ENCODE measurements at regions not wholly inside any gene's neighbourhood (a gene's known extent, or its start where the extent isn't known, plus 50 kb on each side); places are given as distances from the start of the nearest gene placed in this dataset.
"Not testable (repeated sequence)": the region's sequence is repeated elsewhere in the genome, so short reads cannot be mapped to it uniquely, and the experiment has no call there.

GRCh38 chr3:177457204-177457603, 259.9 kb upstream of the TBL1XR1 start:
- DNase-seq (ENCODE audit: low spot score) = not testable (repeated sequence)

DNA sequence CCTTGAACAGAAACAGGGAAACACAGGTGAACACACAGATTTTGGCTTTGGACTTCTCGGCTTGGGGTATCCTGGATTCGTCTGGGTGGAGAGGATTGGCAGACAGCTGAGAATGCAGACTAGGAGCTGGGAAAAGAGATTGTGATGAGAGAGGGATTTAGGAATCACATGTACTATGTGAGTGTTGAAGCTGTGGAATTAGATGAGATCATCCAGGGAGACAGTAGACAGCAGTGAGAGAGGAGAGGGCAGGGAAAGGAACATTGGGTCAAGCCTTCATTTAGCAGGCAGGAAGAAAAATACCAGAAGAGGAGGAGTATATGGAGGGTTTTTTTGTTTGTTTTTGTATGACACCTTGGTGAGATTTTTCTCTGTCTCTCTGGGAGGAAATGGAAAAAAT, 262.1 kb upstream of the TBL1XR1 start:
- no peak for DNase-seq (ENCODE audit: low spot score)

DNA sequence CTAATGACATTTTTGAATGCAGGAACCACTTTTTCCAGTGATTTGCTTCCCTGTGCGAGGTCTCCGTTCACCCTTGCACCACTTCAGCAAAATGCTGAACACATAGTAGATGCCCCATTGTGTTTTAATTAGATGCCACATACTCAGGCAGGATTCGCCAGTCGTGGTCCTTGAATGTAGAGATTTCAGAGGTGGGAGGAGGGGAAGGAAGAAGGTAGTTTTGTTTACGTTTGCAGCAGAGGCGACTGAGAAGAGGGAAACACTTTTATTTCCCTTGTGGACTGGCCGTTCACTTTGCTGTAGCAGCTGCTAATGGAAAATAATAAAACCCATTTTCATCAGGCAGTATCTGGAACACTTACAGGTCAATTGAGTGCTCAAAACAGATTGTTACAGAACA, 262.8 kb upstream of the TBL1XR1 start:
- no peak for DNase-seq (ENCODE audit: low spot score)

- no peak for DNase-seq (ENCODE audit: low spot score)
Observed at GRCh38 chr3:177461765-177462164, 264.5 kb upstream of the TBL1XR1 start.

DNA sequence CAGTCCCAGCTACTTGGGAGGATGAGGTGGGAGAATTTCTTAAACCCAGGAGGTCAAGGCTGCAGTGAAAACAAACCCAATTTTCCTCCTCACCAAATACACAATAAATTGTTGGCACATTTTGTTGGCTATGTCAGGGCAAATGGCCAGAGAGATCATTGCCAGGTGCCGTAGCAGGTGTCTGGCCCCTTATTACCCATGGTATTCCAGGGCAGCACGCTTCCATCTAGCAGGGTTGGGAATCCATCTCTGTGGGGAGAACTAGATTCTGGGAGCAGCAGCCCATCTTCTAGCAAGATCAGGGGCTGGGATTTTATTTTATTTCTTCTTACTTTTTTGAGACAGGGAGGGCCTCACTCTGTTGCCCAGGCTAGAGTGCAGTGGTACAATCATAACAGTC, 266.1 kb upstream of the TBL1XR1 start:
- DNase-seq (ENCODE audit: low spot score) = not testable (repeated sequence)

- no peak for DNase-seq (ENCODE audit: low spot score)
Observed at GRCh38 chr3:177463863-177464262, 266.6 kb upstream of the TBL1XR1 start.

- DNase-seq (ENCODE audit: low spot score) = no peak
Observed at GRCh38 chr3:177464392-177465256, 267.3 kb upstream of the TBL1XR1 start.

DNA sequence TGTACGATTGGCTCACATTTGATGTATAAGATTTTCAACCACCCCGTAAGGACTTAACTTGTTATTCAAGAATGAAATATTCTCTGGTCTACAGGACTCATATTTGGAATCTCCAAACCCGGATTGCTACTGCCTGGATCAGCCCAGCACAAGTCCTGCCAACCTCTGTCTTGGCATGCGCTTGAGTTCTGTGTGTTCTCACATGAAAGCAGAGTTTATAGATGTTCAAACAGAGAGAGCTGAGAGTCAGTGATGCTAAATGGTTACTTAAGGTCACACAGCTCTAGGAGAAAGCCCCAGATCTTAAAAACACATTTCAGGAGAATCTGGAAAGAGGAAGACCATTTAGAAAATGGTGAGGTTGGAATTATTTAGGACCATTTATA, 268.0 kb upstream of the TBL1XR1 start:
- no peak for DNase-seq (ENCODE audit: low spot score)

DNA sequence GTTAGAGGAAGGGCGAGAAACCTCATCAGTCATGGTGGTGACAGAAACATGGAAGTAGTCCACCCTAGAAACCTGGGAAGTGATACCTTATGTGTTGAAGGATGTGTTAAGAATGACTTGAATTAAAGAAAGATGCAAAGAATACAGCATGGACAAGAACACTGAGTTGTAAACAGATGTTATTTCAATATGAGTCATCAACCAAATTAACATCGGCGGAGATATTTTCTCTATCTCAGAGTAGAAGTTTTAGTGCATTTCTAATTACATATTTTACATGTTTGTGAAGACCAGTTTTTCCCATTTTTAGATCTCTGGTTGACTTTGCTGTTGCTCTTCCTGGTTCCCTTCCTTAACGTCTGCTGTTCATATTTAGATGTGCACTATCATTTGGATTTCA, 268.8 kb upstream of the TBL1XR1 start:
- DNase-seq (ENCODE audit: low spot score) = no peak

- not testable (repeated sequence) for DNase-seq (ENCODE audit: low spot score)
Observed at GRCh38 chr3:177466622-177467021, 269.3 kb upstream of the TBL1XR1 start.

GRCh38 chr3:177467247-177467985, 270.1 kb upstream of the TBL1XR1 start:
- DNase-seq (ENCODE audit: low spot score) = no peak

DNA sequence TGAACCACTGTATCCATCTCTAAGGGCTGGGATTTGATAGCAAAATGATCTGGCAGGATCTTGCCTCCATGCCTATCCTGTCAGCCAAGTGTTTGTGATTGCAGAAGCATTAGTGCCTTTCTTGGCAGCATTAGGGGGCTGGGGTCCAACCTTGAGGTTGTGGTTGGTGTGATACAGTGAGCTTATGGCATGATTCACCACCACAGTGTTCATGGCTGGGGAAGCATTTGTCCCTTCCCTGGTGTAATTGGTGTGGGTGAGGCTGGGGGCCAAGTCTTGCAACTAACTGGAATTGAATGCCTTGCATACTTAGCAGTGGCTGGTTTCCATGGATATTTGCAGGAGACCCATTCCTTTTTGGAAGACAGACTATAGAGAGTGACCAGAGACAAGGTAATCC, 271.0 kb upstream of the TBL1XR1 start:
- DNase-seq (ENCODE audit: low spot score) = no peak

- DNase-seq (ENCODE audit: low spot score) = no peak
Observed at GRCh38 chr3:177468816-177469215, 271.5 kb upstream of the TBL1XR1 start.

- DNase-seq (ENCODE audit: low spot score) = no peak
Observed at GRCh38 chr3:177469216-177469615, 271.9 kb upstream of the TBL1XR1 start.

DNA sequence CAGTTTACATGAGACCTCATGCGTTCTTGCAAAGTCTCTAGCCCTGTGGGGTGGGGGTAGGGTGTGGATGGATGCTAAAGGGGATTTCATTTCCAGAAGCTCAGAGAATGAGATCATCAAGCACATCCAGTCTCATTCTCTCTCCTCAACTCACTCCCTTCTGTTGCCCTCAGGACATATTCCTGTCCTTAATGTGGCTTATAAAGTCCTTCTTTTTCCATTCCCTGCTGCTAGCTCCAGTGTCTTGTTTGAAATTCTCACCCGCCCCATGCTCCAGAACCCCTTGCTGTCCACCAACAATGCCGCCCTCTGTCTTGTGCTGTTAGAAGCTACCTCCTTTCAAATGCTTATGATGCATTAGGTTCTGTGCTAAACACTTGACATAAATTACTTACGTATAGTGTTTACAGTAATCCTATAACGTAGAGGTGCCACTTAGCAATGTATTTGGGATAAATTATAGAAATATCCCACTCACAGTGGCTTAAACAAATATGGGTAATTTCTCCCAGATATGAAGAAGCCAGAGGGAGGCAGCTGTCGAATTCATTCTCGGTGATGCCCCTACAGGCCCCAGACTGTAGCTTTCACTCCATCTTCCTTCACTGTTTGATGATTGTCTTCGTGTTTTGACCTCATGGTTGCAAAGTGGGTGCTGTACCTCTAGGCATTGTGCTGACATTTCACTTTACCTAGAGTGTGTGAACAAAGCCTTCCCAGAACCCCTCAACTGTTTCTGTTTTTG, 273.1 kb upstream of the TBL1XR1 start:
- no peak for DNase-seq (ENCODE audit: low spot score)

DNA sequence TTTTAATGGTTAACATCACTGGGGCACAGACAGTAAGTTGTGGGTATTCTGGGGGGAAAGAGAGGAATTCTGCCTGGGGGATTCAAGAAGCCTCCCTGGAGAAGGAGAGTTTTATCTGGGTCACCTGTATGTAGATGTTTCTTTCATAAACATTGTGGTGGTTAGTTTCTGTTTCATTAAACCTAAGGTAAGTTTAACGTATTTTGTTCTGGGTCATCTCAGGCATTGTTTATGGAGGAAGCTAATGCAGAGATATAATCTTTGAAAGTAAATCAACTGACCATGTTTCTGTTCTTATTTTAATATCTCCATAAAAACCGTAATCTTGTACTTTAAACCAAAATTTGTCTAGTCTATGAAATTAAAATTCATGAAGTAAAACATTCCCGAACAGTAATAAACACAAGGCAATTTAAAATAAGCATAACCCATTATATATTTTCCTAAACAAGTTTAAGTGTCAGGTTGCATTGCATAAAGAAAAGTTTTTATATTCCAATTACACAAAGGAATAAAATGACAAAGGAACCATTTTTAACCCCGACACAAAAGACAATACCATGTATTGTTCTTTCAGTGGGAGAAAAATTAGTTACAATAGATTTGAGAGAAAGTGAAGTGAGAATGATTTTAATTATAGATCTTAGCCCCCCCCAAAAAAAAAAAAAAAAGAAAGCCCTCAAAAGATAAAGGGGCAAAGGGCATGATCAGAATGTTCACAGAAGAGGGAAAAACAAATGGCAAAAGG, 274.6 kb upstream of the TBL1XR1 start:
- no peak for DNase-seq (ENCODE audit: low spot score)

- DNase-seq (ENCODE audit: low spot score) = no peak
Observed at GRCh38 chr3:177473184-177473583, 275.9 kb upstream of the TBL1XR1 start.

DNA sequence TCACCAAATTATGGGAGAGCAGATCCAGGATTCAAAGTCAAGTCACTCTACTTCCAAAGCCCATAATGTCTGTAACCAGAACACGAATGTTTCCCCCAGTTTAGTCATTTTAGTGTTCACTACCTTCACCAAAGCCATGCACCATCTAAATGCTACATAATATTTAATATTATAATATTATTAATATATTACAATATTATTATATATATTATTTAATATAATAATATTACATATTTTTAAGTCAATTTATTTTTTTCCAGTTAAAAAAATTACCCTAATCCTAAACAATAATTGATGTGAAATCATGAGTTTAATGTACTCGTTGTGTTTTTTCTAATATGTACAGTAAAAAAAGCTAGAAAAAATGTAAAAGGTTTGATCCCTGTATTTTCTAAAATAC, 276.6 kb upstream of the TBL1XR1 start:
- no peak for DNase-seq (ENCODE audit: low spot score)

- DNase-seq (ENCODE audit: low spot score) = no peak
Observed at GRCh38 chr3:177474652-177475355, 277.5 kb upstream of the TBL1XR1 start.

- no peak for DNase-seq (ENCODE audit: low spot score)
Observed at GRCh38 chr3:177475356-177475665, 278.0 kb upstream of the TBL1XR1 start.

DNA sequence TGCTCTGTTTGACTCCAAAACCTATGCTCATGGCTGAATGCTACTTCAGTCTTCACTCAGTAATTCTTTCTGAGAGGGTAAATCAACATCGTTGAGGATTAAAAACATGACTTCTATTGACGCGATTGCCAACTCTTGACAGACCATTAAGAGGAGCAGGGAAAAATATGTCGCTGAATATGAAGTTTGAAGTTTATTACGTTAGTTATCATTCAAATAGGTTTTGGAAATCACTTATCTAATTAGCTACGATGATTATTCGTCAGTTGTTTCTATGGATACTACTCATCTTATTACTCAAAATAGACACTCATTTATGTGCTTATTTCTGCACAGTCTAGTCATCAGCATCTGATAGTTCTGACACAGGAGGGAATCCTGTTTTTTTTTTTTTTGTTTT, 279.2 kb upstream of the TBL1XR1 start:
- no peak for DNase-seq (ENCODE audit: low spot score)

All from NAMALWA (cell line).